ENCODE measurements at regions not wholly inside any gene's neighbourhood (a gene's known extent, or its start where the extent isn't known, plus 50 kb on each side); places are given as distances from the start of the nearest gene placed in this dataset.
A peak's percentile ranks its signal among the peaks of the same experiment; 100 is the strongest.

DNA sequence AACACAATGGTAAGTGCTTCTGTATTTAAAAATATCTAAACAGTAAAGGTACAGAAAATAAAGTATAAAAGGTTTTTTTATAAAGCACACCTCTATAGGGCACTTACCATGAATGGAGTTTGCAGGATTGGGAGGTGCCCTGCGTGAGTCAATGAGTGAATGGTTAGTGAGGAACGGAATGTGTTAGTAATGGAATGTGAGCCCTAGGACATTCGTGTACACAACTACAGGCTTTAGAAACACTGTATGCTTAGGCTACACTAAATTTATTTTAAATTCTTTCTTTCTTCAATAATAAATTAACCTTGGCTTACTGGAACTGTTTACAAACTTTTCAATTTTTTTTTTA, 337.9 kb upstream of the SLC39A10 start:
- Mint-ChIP-seq H3K27me3 (no peaks in the 10 kb centered on the region), H3K9me3 (peaks cover 0 to 2% (median 0%) of the 10 kb centered on the region in 3 donors), H3K27ac (no peak overlapping the region), H3K4me3 (no peak overlapping the region), H3K4me1 (peaks cover 0 to 14% (median 10%) of the 10 kb centered on the region in 3 donors), H3K36me3 (no peaks in the 10 kb centered on the region)
- no peak for DNase-seq
- Histone ChIP-seq H3K27me3 (replicated peaks in 1 of 2; ENCODE audit: control insufficient read depth in 2 of 2, extremely low read depth in 1 of 2, insufficient read depth in 2 of 2, low read length in 1 of 2) (no peaks in the 10 kb centered on the region), H3K9me3 (no peaks in the 10 kb centered on the region), H3K4me1 (ENCODE audit: control insufficient read depth in 1 of 2, extremely low read depth in 1 of 2, insufficient read depth in 2 of 2, low read length in 2 of 2) (peaks cover 0 to 2% of the 10 kb centered on the region in 2 experiments), H3K36me3 (ENCODE audit: control insufficient read depth in 2 of 2, extremely low read depth in 1 of 2, insufficient read depth in 1 of 2, low read length in 1 of 2) (no peaks in the 10 kb centered on the region), H3K27ac (ENCODE audit: low read length) (no peak overlapping the region), H3K4me3 (ENCODE audit: control insufficient read depth in 1 of 2, extremely low read depth in 1 of 2, low read length in 1 of 2) (no peak overlapping the region)
- WGBS (ENCODE audit: insufficient coverage): no CpG with 5 or more reads among the region's 3 CpGs
- no peak for ATAC-seq (replicated peaks in 1 of 4)
- CTCF ChIA-PET: interaction anchor here (0.5 to 3.0 kb wide), 9 partner anchors 11 to 1151 kb away, joined by 3 to 13 read pairs (median 4); no protein-coding TSS in a partner anchor
- POLR2A ChIA-PET: no interaction called here

DNA sequence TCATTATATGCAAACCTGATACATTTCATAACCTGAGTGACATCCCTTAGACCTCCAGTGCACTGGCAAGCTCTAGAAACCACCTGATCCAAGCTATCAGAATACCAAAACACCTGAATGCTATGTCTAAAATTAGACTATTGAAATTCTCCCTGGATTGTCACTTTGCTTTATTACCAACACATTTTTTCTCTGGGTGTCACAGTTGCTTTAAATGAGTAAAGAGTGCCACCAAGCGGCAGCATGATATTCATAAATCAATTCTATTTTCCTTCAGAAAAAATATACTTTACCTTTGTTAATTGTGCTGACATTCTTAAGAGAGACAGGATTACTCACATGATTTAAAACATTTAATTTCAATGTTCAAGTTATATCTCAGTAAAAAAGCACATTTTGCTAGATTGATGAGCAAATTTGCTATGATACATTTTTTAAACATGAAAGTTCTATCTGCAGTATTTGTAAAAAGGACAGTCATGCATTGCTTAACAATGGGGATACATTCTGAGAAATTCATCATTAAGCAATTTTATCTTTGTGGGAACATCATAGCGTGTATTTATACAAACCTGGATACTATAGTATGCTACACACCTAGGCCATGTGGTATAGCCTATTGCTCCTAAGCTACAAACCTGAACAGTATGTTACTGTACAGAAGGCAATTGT, 338.4 kb upstream of the SLC39A10 start:
- H3K9me3 ChIP-seq: no peaks in the 10 kb centered on the region
- Mint-ChIP-seq H3K9me3 (no peaks in the 10 kb centered on the region), H3K27me3 (no peaks in the 10 kb centered on the region), H3K36me3 (no peaks in the 10 kb centered on the region), H3K4me1 (peaks cover 0 to 14% (median 10%) of the 10 kb centered on the region in 3 donors), H3K4me3 (no peak overlapping the region), H3K27ac (no peak overlapping the region)
- H3K36me3 ChIP-seq (ENCODE audit: control insufficient read depth in 2 of 2, extremely low read depth in 1 of 2, insufficient read depth in 1 of 2, low read length in 1 of 2): no peaks in the 10 kb centered on the region
- H3K4me3 ChIP-seq (ENCODE audit: control insufficient read depth in 1 of 2, extremely low read depth in 1 of 2, low read length in 1 of 2): no peak overlapping the region
- POLR2A ChIA-PET: no interaction called here
- DNase-seq (peak in 29 of 35 experiments; percentile 1 to 69 (median 25)), ATAC-seq (replicated peaks in 1 of 4) (peak in 1 of 4 experiments; percentile 36)
- peaks cover 0 to 2% of the 10 kb centered on the region in 2 experiments for H3K4me1 ChIP-seq (ENCODE audit: control insufficient read depth in 1 of 2, extremely low read depth in 1 of 2, insufficient read depth in 2 of 2, low read length in 2 of 2)
- CTCF ChIA-PET: interaction anchor here (0.7 to 3.0 kb wide), 8 partner anchors 10 to 1151 kb away, joined by 3 to 13 read pairs (median 4); no protein-coding TSS in a partner anchor
- H3K27me3 ChIP-seq (replicated peaks in 1 of 2; ENCODE audit: control insufficient read depth in 2 of 2, extremely low read depth in 1 of 2, insufficient read depth in 2 of 2, low read length in 1 of 2): no peaks in the 10 kb centered on the region
- no CpG with 5 or more reads among the region's 2 CpGs for WGBS (ENCODE audit: insufficient coverage)
- H3K27ac ChIP-seq (ENCODE audit: low read length): no peak overlapping the region

GRCh38 chr2:195317550-195317949, 339.5 kb upstream of the SLC39A10 start:
- Histone ChIP-seq H3K4me1 (ENCODE audit: control insufficient read depth in 1 of 2, extremely low read depth in 1 of 2, insufficient read depth in 2 of 2, low read length in 2 of 2) (peaks cover 0 to 2% of the 10 kb centered on the region in 2 experiments), H3K36me3 (ENCODE audit: control insufficient read depth in 2 of 2, extremely low read depth in 1 of 2, insufficient read depth in 1 of 2, low read length in 1 of 2) (no peaks in the 10 kb centered on the region), H3K27ac (ENCODE audit: low read length) (no peak overlapping the region), H3K27me3 (replicated peaks in 1 of 2; ENCODE audit: control insufficient read depth in 2 of 2, extremely low read depth in 1 of 2, insufficient read depth in 2 of 2, low read length in 1 of 2) (no peaks in the 10 kb centered on the region), H3K4me3 (ENCODE audit: control insufficient read depth in 1 of 2, extremely low read depth in 1 of 2, low read length in 1 of 2) (no peak overlapping the region), H3K9me3 (no peaks in the 10 kb centered on the region)
- ATAC-seq (replicated peaks in 1 of 4) (no peak), DNase-seq (no peak)
- WGBS (ENCODE audit: insufficient coverage): 100% methylated on average over 1 of the region's 3 CpGs
- ChIA-PET POLR2A (no interaction called here), CTCF (no interaction called here)
- Mint-ChIP-seq H3K4me3 (no peak overlapping the region), H3K27ac (no peak overlapping the region), H3K9me3 (no peaks in the 10 kb centered on the region), H3K4me1 (peaks cover 0 to 14% (median 10%) of the 10 kb centered on the region in 3 donors), H3K36me3 (no peaks in the 10 kb centered on the region), H3K27me3 (no peaks in the 10 kb centered on the region)

DNA sequence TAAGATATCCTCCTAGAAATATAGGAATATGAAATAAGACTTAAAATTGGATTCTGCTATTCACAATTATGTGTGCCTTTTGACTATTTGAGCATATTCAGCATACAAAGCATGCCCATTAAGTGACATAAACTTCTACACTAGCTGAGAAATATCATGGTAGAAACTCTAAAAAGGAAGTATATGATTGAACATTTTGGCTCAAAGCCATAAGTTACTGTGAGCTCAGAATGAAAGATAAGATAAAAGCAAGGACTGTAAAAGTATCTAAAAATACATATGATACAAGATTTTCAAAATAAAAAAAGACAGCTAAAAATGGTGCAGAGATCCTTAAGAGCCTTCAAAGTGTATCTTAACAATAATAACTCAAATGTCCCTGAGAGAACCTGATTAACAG, 340.5 kb upstream of the SLC39A10 start:
- Histone ChIP-seq H3K36me3 (ENCODE audit: control insufficient read depth in 2 of 2, extremely low read depth in 1 of 2, insufficient read depth in 1 of 2, low read length in 1 of 2) (no peaks in the 10 kb centered on the region), H3K4me1 (ENCODE audit: control insufficient read depth in 1 of 2, extremely low read depth in 1 of 2, insufficient read depth in 2 of 2, low read length in 2 of 2) (peaks cover 0 to 2% of the 10 kb centered on the region in 2 experiments), H3K27ac (ENCODE audit: low read length) (no peak overlapping the region), H3K27me3 (replicated peaks in 1 of 2; ENCODE audit: control insufficient read depth in 2 of 2, extremely low read depth in 1 of 2, insufficient read depth in 2 of 2, low read length in 1 of 2) (no peaks in the 10 kb centered on the region), H3K4me3 (ENCODE audit: control insufficient read depth in 1 of 2, extremely low read depth in 1 of 2, low read length in 1 of 2) (no peak overlapping the region), H3K9me3 (no peaks in the 10 kb centered on the region)
- no peak overlapping the region for H3K4me3 Mint-ChIP-seq
- H3K27me3 Mint-ChIP-seq: no peaks in the 10 kb centered on the region
- no peak for ATAC-seq (replicated peaks in 1 of 4)
- no peaks in the 10 kb centered on the region for H3K36me3 Mint-ChIP-seq
- ChIA-PET POLR2A (no interaction called here), CTCF (no interaction called here)
- H3K4me1 Mint-ChIP-seq: peaks cover 0 to 14% (median 10%) of the 10 kb centered on the region in 3 donors
- no peak for DNase-seq
- H3K9me3 Mint-ChIP-seq: no peaks in the 10 kb centered on the region
- no peak overlapping the region for H3K27ac Mint-ChIP-seq

DNA sequence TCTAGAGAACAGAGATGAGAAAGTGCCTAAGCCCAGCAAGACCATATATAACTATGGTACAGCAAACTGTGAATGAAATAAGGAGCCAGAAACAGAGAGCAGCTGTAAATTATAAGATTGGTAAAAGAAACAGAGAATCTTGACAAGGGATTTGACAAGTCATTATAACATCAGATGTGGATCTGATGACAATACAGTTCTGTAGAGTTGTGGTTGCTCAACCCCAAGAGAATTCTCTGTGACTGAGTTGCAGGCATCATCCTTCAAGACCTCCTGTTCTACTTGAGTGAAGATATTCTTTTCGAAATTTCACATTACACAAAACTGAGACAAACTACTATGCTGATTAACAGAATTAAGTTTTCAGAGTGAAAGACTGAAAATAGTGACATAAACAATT, 343.1 kb upstream of the SLC39A10 start:
- Mint-ChIP-seq H3K36me3 (no peaks in the 10 kb centered on the region), H3K27ac (no peak overlapping the region), H3K4me1 (peaks cover 0 to 6% (median 5%) of the 10 kb centered on the region in 3 donors), H3K9me3 (no peaks in the 10 kb centered on the region), H3K27me3 (peaks cover 5% of the 10 kb centered on the region in 2 donors), H3K4me3 (no peak overlapping the region)
- H3K4me1 ChIP-seq (ENCODE audit: control insufficient read depth in 1 of 2, extremely low read depth in 1 of 2, insufficient read depth in 2 of 2, low read length in 2 of 2): no peaks in the 10 kb centered on the region
- POLR2A ChIA-PET: no interaction called here
- H3K36me3 ChIP-seq (ENCODE audit: control insufficient read depth in 2 of 2, extremely low read depth in 1 of 2, insufficient read depth in 1 of 2, low read length in 1 of 2): no peaks in the 10 kb centered on the region
- no CpG with 5 or more reads among the region's 1 CpG for WGBS (ENCODE audit: insufficient coverage)
- CTCF ChIA-PET: no interaction called here
- no peaks in the 10 kb centered on the region for H3K27me3 ChIP-seq (replicated peaks in 1 of 2; ENCODE audit: control insufficient read depth in 2 of 2, extremely low read depth in 1 of 2, insufficient read depth in 2 of 2, low read length in 1 of 2)
- H3K4me3 ChIP-seq (ENCODE audit: control insufficient read depth in 1 of 2, extremely low read depth in 1 of 2, low read length in 1 of 2): no peak overlapping the region
- ATAC-seq (replicated peaks in 1 of 4) (no peak), DNase-seq (no peak)
- H3K27ac ChIP-seq (ENCODE audit: low read length): no peak overlapping the region
- no peaks in the 10 kb centered on the region for H3K9me3 ChIP-seq

- Mint-ChIP-seq H3K27me3 (peaks cover 5% of the 10 kb centered on the region in 2 donors), H3K4me3 (no peak overlapping the region), H3K36me3 (no peaks in the 10 kb centered on the region), H3K27ac (no peak overlapping the region), H3K4me1 (peaks cover 0 to 3% (median 0%) of the 10 kb centered on the region in 3 donors), H3K9me3 (no peaks in the 10 kb centered on the region)
- Histone ChIP-seq H3K27me3 (replicated peaks in 1 of 2; ENCODE audit: control insufficient read depth in 2 of 2, extremely low read depth in 1 of 2, insufficient read depth in 2 of 2, low read length in 1 of 2) (no peaks in the 10 kb centered on the region), H3K9me3 (no peaks in the 10 kb centered on the region), H3K27ac (ENCODE audit: low read length) (no peak overlapping the region), H3K4me1 (ENCODE audit: control insufficient read depth in 1 of 2, extremely low read depth in 1 of 2, insufficient read depth in 2 of 2, low read length in 2 of 2) (no peaks in the 10 kb centered on the region), H3K36me3 (ENCODE audit: control insufficient read depth in 2 of 2, extremely low read depth in 1 of 2, insufficient read depth in 1 of 2, low read length in 1 of 2) (no peaks in the 10 kb centered on the region), H3K4me3 (ENCODE audit: control insufficient read depth in 1 of 2, extremely low read depth in 1 of 2, low read length in 1 of 2) (no peak overlapping the region)
- ChIA-PET POLR2A (no interaction called here), CTCF (no interaction called here)
- no peak for DNase-seq
- ATAC-seq (replicated peaks in 1 of 4): no peak
- WGBS (ENCODE audit: insufficient coverage): no CpG with 5 or more reads among the region's 4 CpGs
Observed at GRCh38 chr2:195312662-195313061, 344.4 kb upstream of the SLC39A10 start.

Data from T-cell (primary cell).